ENCODE measurements at regions not wholly inside any gene's neighbourhood (a gene's known extent, or its start where the extent isn't known, plus 50 kb on each side); places are given as distances from the start of the nearest gene placed in this dataset.

GRCh38 chr11:109507331-109507730, 85.3 kb downstream of the C11orf87 start:
- Histone ChIP-seq H4K20me1 (ENCODE audit: control insufficient read depth, extremely low read depth, insufficient read depth, low read length) (no peaks in the 10 kb centered on the region), H3K79me2 (ENCODE audit: control insufficient read depth, insufficient read depth, low read length) (no peaks in the 10 kb centered on the region), H2AFZ (ENCODE audit: control insufficient read depth, low read length) (no peak overlapping the region), H3K4me2 (ENCODE audit: control insufficient read depth, extremely low read depth, insufficient read depth, low read depth, low read length) (no peak overlapping the region), H3K9ac (ENCODE audit: control insufficient read depth, extremely low read depth, insufficient read depth, low read length) (no peak overlapping the region), H3K4me3 (ENCODE audit: control insufficient read depth in 2 of 3, extremely low read depth in 1 of 3, insufficient read depth in 2 of 3, low read depth in 1 of 3, low read length in 3 of 3) (no peak overlapping the region), H3K27me3 (ENCODE audit: control insufficient read depth, extremely low read depth, insufficient read depth, low read length) (no peaks in the 10 kb centered on the region), H3K36me3 (ENCODE audit: control insufficient read depth in 2 of 2, extremely low read depth in 1 of 2, insufficient read depth in 2 of 2, low read length in 2 of 2) (no peaks in the 10 kb centered on the region), H3K4me1 (ENCODE audit: control insufficient read depth, extremely low read depth, insufficient read depth, low read length) (peaks cover 1% of the 10 kb centered on the region), H3K9me1 (ENCODE audit: control insufficient read depth, extremely low read depth, insufficient read depth, low read length) (no peaks in the 10 kb centered on the region), H3K27ac (ENCODE audit: control insufficient read depth, insufficient read depth, low read length) (no peak overlapping the region), H3K9me3 (ENCODE audit: control insufficient read depth, low read depth, low read length) (no peaks in the 10 kb centered on the region)
- DNase-seq (ENCODE audit: low read depth, low spot score) (no peak), FAIRE-seq (no peak)
- dilution Hi-C loops (cut with MboI; ENCODE audit: extremely low pct_ligation_motif_present, low sequenced_read_pairs), result no loop called here
- TF ChIP-seq EZH2 (IDR thresholded peaks at IDR 0.05; ENCODE audit: low read length), result no peak
- TF ChIP-seq CTCF (optimal IDR thresholded peaks at IDR 0.05 in 1 of 3, IDR thresholded peaks at IDR 0.05 in 1 of 3, conservative IDR thresholded peaks at IDR 0.05 in 1 of 3; ENCODE audit: extremely low read depth in 1 of 3, insufficient read depth in 2 of 3, low read length in 3 of 3), result no peak

GRCh38 chr11:109507836-109508561, 86.0 kb downstream of the C11orf87 start:
- no peaks in the 10 kb centered on the region for H3K27me3 ChIP-seq (ENCODE audit: control insufficient read depth, extremely low read depth, insufficient read depth, low read length)
- FAIRE-seq, result no peak
- no peak for TF ChIP-seq EZH2 (IDR thresholded peaks at IDR 0.05; ENCODE audit: low read length)
- no peak for TF ChIP-seq CTCF (optimal IDR thresholded peaks at IDR 0.05 in 1 of 3, IDR thresholded peaks at IDR 0.05 in 1 of 3, conservative IDR thresholded peaks at IDR 0.05 in 1 of 3; ENCODE audit: extremely low read depth in 1 of 3, insufficient read depth in 2 of 3, low read length in 3 of 3)
- dilution Hi-C loops (cut with MboI; ENCODE audit: extremely low pct_ligation_motif_present, low sequenced_read_pairs), result no loop called here
- H3K4me1 ChIP-seq (ENCODE audit: control insufficient read depth, extremely low read depth, insufficient read depth, low read length), result peaks cover 5% of the 10 kb centered on the region
- H4K20me1 ChIP-seq (ENCODE audit: control insufficient read depth, extremely low read depth, insufficient read depth, low read length), result no peaks in the 10 kb centered on the region
- no peaks in the 10 kb centered on the region for H3K9me3 ChIP-seq (ENCODE audit: control insufficient read depth, low read depth, low read length)
- H3K9me1 ChIP-seq (ENCODE audit: control insufficient read depth, extremely low read depth, insufficient read depth, low read length), result no peaks in the 10 kb centered on the region
- no peak for DNase-seq (ENCODE audit: low read depth, low spot score)
- no peak overlapping the region for H3K27ac ChIP-seq (ENCODE audit: control insufficient read depth, insufficient read depth, low read length)
- H3K79me2 ChIP-seq (ENCODE audit: control insufficient read depth, insufficient read depth, low read length), result no peaks in the 10 kb centered on the region
- no peak overlapping the region for H3K4me3 ChIP-seq (ENCODE audit: control insufficient read depth in 2 of 3, extremely low read depth in 1 of 3, insufficient read depth in 2 of 3, low read depth in 1 of 3, low read length in 3 of 3)
- no peak overlapping the region for H2AFZ ChIP-seq (ENCODE audit: control insufficient read depth, low read length)
- H3K36me3 ChIP-seq (ENCODE audit: control insufficient read depth in 2 of 2, extremely low read depth in 1 of 2, insufficient read depth in 2 of 2, low read length in 2 of 2), result no peaks in the 10 kb centered on the region
- no peak overlapping the region for H3K4me2 ChIP-seq (ENCODE audit: control insufficient read depth, extremely low read depth, insufficient read depth, low read depth, low read length)
- no peak overlapping the region for H3K9ac ChIP-seq (ENCODE audit: control insufficient read depth, extremely low read depth, insufficient read depth, low read length)
